Activated T-helper 17 cell treated with anti-CD3 and anti-CD28 coated beads, Interleukin-2, amount 50 U/mL, for 72 hours (primary cell): ENCODE measurements at regions not wholly inside any gene's neighbourhood (a gene's known extent, or its start where the extent isn't known, plus 50 kb on each side); places are given as distances from the start of the nearest gene placed in this dataset.
A peak's percentile ranks its signal among the peaks of the same experiment; 100 is the strongest.
"Not testable (repeated sequence)": the region's sequence is repeated elsewhere in the genome, so short reads cannot be mapped to it uniquely, and the experiment has no call there.

Experiments used
- ATAC-seq: fragments of 150-1000 bp; cut with Tn5 transposase; replicated peaks from 2 replicates; pipeline ENCODE4 v1.10.0; 2021; ENCODE audit warnings: mild to moderate bottlenecking, moderate library complexity
- H3K27ac Mint-ChIP-seq: one replicate; pipeline ENCODE4 v1.8.0; 2022; ENCODE audit warnings: mixed read lengths
- H3K27me3 Mint-ChIP-seq: one replicate; pipeline ENCODE4 v1.8.0; 2022; ENCODE audit warnings: mixed read lengths
- H3K36me3 Mint-ChIP-seq: one replicate; pipeline ENCODE4 v1.8.0; 2022; ENCODE audit warnings: low read depth, mild to moderate bottlenecking, mixed read lengths
- H3K4me1 Mint-ChIP-seq: one replicate; pipeline ENCODE4 v1.8.0; 2022; ENCODE audit warnings: mixed read lengths
- H3K4me3 Mint-ChIP-seq: one replicate; pipeline ENCODE4 v1.8.0; 2022; ENCODE audit warnings: mild to moderate bottlenecking, mixed read lengths
- H3K9me3 Mint-ChIP-seq: one replicate; pipeline ENCODE4 v1.8.0; 2022; ENCODE audit warnings: mixed read lengths

DNA sequence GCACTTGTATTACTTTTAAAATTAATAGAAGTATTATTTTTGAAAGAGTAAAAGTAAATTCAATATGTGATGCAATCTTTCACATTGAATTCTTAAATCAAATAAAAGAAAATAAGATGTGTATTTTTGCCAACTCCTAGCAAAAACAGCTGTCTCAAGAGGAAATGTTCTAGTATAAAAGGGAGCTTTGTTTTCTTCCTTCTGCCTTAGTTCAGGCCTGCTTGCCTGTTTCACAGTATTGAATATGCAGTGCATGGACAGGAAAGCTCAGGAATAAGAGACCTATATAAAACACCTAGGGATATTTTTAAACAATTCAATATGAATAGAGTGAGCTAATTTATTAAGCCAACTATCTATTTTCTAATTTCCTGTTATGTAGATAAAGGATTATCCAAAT is 294.8 kb upstream of the G2E3 start:
- H3K27ac Mint-ChIP-seq, result no peak overlapping the region
- ATAC-seq, result no peak
- H3K4me3 Mint-ChIP-seq, result no peak overlapping the region
- no peaks in the 10 kb centered on the region for H3K4me1 Mint-ChIP-seq
- no peaks in the 10 kb centered on the region for H3K9me3 Mint-ChIP-seq
- peaks cover 6% of the 10 kb centered on the region for H3K27me3 Mint-ChIP-seq
- no peaks in the 10 kb centered on the region for H3K36me3 Mint-ChIP-seq

DNA sequence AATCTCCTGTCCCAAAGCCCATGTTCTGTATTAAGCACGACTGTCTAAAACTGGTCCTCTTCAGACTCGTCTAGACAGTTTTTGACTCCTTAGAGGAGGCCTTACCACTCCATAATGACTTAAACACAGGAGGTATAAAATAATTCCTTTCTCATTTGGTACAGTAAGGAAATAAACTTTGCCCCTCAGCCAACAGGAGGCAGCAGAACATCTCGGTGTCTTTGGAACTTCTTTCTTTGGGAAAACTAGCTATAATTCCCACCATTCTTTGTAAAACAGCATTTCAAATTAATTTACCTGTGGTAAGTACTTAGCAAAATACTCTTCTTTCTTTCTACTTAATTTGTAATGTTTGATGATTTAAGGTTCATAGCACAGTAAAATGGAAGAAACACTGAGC is 292.7 kb upstream of the G2E3 start:
- no peak overlapping the region for H3K27ac Mint-ChIP-seq

DNA sequence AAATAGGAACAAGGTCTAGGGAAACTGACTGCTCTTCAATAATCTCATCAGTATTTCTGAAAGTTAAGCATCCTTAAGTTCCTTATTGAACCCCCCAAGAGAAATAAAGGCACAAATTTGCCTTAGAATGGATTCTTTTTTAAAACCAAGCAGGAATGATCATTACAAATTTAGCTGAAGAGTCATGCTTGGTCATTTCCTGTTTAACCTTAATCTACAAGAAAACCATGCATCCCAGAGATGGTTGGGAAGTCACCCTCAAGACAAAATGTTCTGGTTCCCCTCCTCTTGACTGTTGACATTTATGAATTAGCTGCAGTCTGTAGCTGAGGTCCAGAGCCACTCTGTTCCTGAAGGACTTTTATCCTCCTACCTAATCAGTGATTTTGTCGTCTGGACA is 291.8 kb upstream of the G2E3 start:
- ATAC-seq, result no peak
- H3K27me3 Mint-ChIP-seq, result peaks cover 3% of the 10 kb centered on the region
- no peak overlapping the region for H3K27ac Mint-ChIP-seq
- no peaks in the 10 kb centered on the region for H3K9me3 Mint-ChIP-seq
- no peaks in the 10 kb centered on the region for H3K36me3 Mint-ChIP-seq
- no peak overlapping the region for H3K4me3 Mint-ChIP-seq
- no peaks in the 10 kb centered on the region for H3K4me1 Mint-ChIP-seq

More for the DNA sequence above, 292.7 kb upstream of the G2E3 start:
- Mint-ChIP-seq H3K4me3 (no peak overlapping the region), H3K9me3 (no peaks in the 10 kb centered on the region), H3K36me3 (no peaks in the 10 kb centered on the region), H3K27me3 (peaks cover 3% of the 10 kb centered on the region), H3K4me1 (no peaks in the 10 kb centered on the region)
- ATAC-seq, result no peak

DNA sequence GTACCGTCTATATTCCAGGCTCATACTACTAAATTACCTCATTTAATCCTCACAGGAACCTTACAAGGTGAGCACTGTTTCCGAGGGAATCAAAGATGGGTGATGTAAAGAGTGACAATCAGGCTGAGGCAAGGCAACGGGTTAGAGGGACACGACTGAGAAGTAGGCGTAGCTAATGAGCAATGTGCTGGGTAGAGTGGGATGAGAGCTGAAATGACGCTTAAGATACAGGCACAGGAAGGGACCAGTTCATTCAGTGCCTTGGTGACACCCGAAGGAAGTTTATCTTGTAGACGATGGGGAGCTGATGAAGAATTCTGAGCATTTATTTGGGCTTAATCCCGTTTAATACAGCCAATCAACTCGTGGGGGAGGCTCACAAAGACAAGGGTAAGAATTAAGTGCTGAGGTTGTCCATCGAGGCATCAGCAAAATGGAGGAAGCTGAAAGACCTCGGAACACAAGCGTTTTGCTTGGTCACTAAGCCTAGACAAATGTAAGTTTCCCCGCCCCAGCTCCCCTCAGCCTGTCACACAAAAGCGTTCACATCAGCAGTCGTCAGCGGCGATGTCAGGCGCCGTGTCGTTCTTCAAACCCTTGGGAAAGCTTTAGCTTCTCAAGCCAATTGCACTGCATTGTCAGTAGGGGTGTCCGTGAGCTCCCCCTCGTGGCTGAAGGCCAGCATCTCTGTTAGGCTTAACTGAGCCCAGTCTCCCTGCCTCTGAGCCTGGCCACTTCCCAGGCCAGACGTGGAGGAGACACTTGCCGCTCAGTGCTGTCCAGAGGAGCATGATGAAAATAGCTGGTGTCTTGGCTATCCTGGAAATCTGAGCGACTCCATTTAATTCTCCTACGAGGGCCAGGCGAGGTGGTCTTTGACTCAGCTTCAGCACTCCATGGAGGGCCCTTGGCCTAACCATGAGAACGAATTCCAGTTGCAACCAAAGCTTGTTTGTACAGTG is 288.5 kb upstream of the G2E3 start:
- peak; percentile 92 for ATAC-seq
- H3K4me3 Mint-ChIP-seq, result no peak overlapping the region
- no peaks in the 10 kb centered on the region for H3K36me3 Mint-ChIP-seq
- no peaks in the 10 kb centered on the region for H3K4me1 Mint-ChIP-seq
- H3K9me3 Mint-ChIP-seq, result no peaks in the 10 kb centered on the region
- peaks cover 3% of the 10 kb centered on the region for H3K27me3 Mint-ChIP-seq
- no peak overlapping the region for H3K27ac Mint-ChIP-seq

DNA sequence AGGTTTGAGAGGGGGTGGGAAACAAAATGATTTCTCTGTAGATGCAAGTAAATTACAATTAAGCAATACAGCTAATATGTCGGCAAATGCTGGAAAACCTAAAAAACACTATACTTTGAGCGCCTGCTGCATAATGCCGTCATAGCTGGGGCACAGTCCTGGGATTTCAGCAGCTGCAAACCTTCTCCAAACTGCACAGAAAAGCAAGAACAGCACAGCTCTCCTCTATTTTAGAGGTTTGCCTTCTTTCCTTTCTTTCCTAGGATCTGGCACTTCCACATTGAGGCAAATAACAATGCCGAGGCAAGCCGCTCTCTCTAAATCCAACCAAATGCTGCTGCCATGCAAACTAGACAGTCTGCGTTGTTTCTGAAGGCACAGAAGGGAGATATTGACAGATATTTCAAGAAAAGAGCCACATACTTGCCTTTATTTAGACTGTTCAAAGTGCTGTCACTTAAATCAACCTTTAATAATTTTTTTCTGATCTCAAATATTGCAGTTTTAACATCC is 287.1 kb upstream of the G2E3 start:
- H3K4me1 Mint-ChIP-seq, result no peaks in the 10 kb centered on the region
- no peak overlapping the region for H3K27ac Mint-ChIP-seq
- no peaks in the 10 kb centered on the region for H3K27me3 Mint-ChIP-seq
- H3K9me3 Mint-ChIP-seq, result peaks cover 6% of the 10 kb centered on the region
- no peak for ATAC-seq
- no peak overlapping the region for H3K4me3 Mint-ChIP-seq
- no peaks in the 10 kb centered on the region for H3K36me3 Mint-ChIP-seq

DNA sequence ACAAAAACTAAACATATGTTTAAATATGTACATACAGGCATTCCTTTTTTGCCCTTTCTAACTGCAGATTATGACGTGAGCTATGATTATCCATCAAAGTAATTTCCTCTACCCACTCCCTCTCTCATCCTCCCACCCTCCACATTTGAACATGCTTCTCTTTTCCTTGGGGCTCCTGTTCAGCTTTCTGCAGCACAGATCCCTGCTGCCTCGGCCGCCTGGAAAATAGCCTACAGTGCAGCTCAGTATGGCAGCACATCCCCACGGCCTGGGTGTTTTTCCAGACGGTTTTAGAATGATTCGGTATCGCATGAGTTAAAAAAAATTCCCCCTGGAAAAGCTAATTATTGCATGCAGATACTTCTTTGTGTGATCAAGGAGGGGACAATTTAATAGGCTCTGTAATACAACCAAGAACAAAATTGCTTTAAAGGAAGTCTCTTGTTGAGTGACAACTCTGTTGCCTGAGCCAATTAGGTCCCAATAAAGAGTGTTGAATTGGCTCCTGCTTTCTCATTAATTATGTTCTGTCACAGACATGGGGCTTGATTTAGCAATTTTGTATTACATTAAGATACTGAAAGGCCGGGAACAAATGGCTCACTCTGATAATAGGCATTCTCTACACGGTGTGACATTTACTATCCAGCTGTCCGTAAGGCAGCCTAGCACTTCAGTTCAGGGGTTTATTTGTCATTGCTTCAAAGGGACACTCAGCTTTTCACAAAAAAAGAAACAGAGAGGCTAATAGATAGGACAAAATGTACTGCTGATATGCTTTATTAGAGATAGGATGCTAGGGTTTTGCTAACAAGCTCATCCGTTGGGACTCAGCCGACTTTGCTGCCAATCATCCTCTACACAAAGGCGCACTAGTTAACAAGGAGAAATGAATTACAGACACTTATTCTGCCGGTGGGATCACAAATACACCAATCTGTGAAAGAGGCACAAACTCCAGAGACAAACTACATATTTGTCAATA is 285.8 kb upstream of the G2E3 start:
- Mint-ChIP-seq H3K4me3 (no peak overlapping the region), H3K4me1 (no peaks in the 10 kb centered on the region), H3K27me3 (no peaks in the 10 kb centered on the region), H3K27ac (no peak overlapping the region), H3K36me3 (no peaks in the 10 kb centered on the region), H3K9me3 (peaks cover 11% of the 10 kb centered on the region)
- ATAC-seq, result no peak

DNA sequence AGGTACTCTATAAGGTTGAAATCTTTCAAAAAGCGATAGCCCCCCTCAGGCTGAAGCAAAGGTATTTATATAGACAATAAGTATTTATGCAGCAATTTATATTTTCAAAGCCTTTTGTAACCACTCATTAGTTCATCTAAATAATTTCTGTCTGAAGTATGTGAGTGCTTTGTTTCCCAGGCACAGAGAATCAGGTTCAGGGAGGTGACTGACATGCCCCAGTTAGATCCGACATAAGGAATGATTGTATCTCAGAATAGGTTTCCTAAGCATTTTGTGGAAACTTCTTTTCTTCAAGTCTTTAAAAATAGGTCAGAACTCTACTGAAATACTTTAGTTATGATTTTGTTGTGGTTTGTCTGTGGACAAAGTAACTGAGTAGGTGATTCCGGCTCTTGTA is 283.4 kb upstream of the G2E3 start:
- Mint-ChIP-seq H3K27ac (no peak overlapping the region), H3K9me3 (peaks cover 13% of the 10 kb centered on the region), H3K4me3 (no peak overlapping the region), H3K36me3 (no peaks in the 10 kb centered on the region), H3K27me3 (no peaks in the 10 kb centered on the region), H3K4me1 (no peaks in the 10 kb centered on the region)
- no peak for ATAC-seq

DNA sequence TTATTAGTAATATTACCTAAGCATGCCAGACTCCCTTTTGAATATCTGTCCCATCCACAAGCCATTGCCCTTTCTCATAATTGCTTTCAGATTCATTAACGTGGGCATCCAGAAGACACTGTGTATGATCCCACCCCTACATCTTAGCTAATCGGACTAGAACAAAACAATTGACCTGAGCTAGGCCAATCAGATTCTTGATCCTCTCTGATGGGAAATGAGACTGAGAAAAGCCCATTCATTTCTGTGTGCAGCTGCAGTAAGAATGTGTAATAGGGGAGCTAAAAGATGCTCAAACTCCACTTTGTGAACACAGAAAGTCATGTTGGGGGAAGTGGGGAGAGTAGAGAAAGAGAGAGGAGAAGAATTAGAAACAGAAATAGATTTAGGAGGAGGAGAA is 281.7 kb upstream of the G2E3 start:
- H3K27me3 Mint-ChIP-seq, result no peaks in the 10 kb centered on the region
- no peaks in the 10 kb centered on the region for H3K4me1 Mint-ChIP-seq
- H3K27ac Mint-ChIP-seq, result no peak overlapping the region
- H3K9me3 Mint-ChIP-seq, result peaks cover 13% of the 10 kb centered on the region
- no peak overlapping the region for H3K4me3 Mint-ChIP-seq
- H3K36me3 Mint-ChIP-seq, result no peaks in the 10 kb centered on the region
- ATAC-seq, result no peak

DNA sequence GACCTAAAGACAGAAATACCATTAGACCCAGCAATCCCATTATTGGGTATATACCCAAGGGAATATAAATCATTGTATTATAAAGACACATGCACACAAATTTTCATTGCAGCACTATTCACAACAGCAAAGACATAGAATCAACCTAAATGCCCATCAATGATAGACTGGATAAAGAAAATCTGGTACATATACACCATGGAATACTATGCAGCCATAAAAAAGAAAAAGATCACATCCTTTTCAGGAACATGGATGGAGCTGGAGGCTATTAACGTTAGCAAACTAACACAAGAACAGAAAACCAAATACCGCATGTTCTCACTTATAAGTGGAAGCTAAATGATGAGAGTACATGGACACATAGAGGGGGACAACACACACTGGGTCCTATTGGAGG is 280.1 kb upstream of the G2E3 start:
- not testable (repeated sequence) for H3K27me3 Mint-ChIP-seq, ATAC-seq, H3K36me3 Mint-ChIP-seq, H3K27ac Mint-ChIP-seq, H3K4me1 Mint-ChIP-seq, H3K4me3 Mint-ChIP-seq
- peaks cover 13% of the 10 kb centered on the region for H3K9me3 Mint-ChIP-seq

DNA sequence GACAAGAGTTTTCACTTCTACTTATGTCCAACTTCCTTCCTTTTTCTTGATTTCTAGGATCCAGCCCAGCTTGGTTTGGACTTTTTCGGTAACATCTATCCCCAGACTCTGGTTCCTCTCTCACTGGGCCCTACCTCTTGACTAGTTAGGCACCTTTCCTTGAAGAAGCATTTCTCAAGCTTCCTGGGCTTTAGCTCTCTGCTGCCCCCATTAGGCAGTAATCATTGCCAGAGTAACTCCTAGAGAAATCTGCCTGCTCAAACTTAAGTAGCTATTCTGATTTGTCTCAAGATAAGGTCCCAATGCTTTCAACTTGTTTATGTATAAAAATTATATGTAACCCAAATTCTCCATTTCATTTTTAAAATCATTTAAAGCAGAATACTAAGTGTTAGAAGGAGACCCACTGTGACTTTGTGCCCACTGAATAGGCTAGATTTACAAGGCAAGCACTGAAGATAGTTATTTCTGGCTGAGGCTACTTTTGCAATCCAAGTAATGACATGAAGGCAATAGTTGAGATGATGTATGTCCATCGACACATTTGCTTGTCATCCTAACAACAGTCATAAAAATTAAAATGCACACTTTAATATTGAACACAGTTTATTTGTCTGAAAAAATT is 275.0 kb upstream of the G2E3 start:
- no peak overlapping the region for H3K4me3 Mint-ChIP-seq

DNA sequence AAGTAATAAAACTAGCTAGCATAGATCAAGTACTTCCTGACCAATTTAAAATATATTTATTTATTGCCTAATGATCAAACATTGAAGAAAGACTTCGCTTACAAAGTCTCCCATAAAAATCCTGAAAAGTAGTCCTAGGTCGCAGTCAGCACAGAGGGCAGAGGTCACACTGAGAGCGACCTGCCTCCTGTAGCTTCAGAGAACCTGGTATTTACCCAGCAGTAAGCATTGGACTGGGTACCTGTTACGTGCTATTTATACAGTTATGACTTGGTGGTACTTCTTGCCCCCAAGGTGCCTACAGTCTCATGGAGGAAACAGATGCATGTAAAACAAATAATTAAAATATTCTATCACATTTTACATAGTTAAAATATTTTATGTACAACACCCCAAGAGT is 274.1 kb upstream of the G2E3 start:
- peaks cover 3% of the 10 kb centered on the region for H3K27me3 Mint-ChIP-seq
- no peak overlapping the region for H3K27ac Mint-ChIP-seq
- H3K4me1 Mint-ChIP-seq, result no peaks in the 10 kb centered on the region
- no peak for ATAC-seq
- no peak overlapping the region for H3K4me3 Mint-ChIP-seq
- no peaks in the 10 kb centered on the region for H3K9me3 Mint-ChIP-seq
- no peaks in the 10 kb centered on the region for H3K36me3 Mint-ChIP-seq

More for the DNA sequence above, 275.0 kb upstream of the G2E3 start:
- Mint-ChIP-seq H3K27me3 (peaks cover 3% of the 10 kb centered on the region), H3K9me3 (no peaks in the 10 kb centered on the region), H3K27ac (no peak overlapping the region), H3K4me1 (no peaks in the 10 kb centered on the region), H3K36me3 (no peaks in the 10 kb centered on the region)
- peak; percentile 32 for ATAC-seq

DNA sequence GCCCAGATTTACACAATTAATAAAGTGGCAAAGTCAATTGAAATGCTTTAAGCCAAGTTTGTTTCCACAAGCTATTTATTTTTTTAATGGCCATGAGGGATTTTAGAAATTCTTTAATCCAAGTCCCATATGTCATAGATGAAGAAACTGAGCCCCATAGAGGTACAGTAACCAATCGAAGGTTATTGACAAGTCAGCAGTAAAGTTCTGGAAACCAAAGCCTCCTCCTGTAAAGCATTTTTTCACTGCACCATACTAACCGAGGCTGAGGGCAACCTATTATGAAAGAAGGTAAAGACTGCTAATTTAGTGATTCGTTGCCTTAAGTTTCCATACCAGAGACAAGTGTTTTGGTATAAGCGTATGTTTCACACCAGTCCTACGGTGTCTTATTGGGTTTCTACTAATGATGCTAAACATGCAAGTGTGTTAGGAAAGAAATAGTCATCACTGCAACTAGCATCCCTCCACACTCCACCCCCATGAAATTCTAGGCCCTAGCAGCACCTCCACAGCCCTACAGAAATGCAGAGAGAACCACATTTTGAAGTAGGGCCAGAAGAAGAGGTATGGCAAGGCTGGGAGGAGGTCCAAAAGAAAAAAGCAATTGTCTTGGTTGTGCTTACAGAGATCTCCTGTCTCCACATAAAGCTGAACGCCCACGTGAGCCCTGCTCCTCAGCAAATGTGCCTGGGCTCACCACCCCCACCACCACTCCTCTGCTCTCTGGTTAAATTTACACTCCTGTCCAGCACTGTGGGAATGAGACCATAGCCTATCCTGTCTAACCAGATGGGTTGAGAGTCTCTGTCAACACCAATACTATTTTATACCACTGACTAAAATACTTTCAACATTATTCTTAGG is 271.1 kb upstream of the G2E3 start:
- no peak overlapping the region for H3K27ac Mint-ChIP-seq
- peak; percentile 50 for ATAC-seq

DNA sequence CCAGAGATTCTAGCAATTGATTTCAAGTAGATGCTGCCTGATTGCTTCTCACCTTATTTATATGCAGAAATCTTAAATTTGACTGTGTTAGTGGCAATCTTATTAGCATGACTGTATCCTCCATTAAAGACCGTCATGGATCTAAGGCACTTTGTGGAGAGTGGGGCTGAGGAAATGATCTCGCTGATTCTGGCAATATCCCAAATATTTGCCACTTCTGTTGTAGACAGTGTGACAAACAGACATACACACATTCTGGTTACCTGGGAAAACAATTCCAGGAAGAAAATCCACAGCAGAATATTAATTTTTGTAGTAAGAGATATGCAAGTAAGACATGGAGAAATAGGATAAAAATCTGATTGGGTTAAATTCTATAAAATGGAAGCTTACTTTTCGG is 269.0 kb upstream of the G2E3 start:
- no peaks in the 10 kb centered on the region for H3K36me3 Mint-ChIP-seq
- H3K27me3 Mint-ChIP-seq, result peaks cover 8% of the 10 kb centered on the region
- H3K9me3 Mint-ChIP-seq, result no peaks in the 10 kb centered on the region
- H3K4me1 Mint-ChIP-seq, result no peaks in the 10 kb centered on the region
- no peak for ATAC-seq
- H3K27ac Mint-ChIP-seq, result no peak overlapping the region
- H3K4me3 Mint-ChIP-seq, result no peak overlapping the region

More for the DNA sequence above, 271.1 kb upstream of the G2E3 start:
- Mint-ChIP-seq H3K9me3 (no peaks in the 10 kb centered on the region), H3K4me3 (no peak overlapping the region), H3K4me1 (no peaks in the 10 kb centered on the region), H3K27me3 (peaks cover 3% of the 10 kb centered on the region), H3K36me3 (no peaks in the 10 kb centered on the region)
